HFFc6 (cell line): ENCODE measurements at regions not wholly inside any gene's neighbourhood (a gene's known extent, or its start where the extent isn't known, plus 50 kb on each side); places are given as distances from the start of the nearest gene placed in this dataset.

Experiments used
- DNase-seq: peaks from one replicate; pipeline ENCODE4 v3.0.0-alpha.2; 2018
- H3K27ac Mint-ChIP-seq: 2 replicates; pipeline ENCODE4 v1.8.0; 2020; ENCODE audit warnings: mild to moderate bottlenecking, mixed read lengths
- H3K27me3 Mint-ChIP-seq: 2 replicates; pipeline ENCODE4 v1.8.0; 2021; ENCODE audit warnings: mild to moderate bottlenecking, moderate library complexity, mixed read lengths; ENCODE audit not compliant: insufficient read depth
- H3K36me3 Mint-ChIP-seq: 2 replicates; pipeline ENCODE4 v1.8.0; 2021; ENCODE audit warnings: low read depth, mixed read lengths
- H3K4me1 Mint-ChIP-seq: 2 replicates; pipeline ENCODE4 v1.8.0; 2020; ENCODE audit warnings: low read depth, mixed read lengths
- H3K4me3 Mint-ChIP-seq: 2 replicates; pipeline ENCODE4 v1.8.0; 2020; ENCODE audit warnings: mild to moderate bottlenecking, moderate library complexity, mixed read lengths
- H3K9me3 Mint-ChIP-seq: 2 replicates; pipeline ENCODE4 v1.8.0; 2020; ENCODE audit warnings: mild to moderate bottlenecking, mixed read lengths
- TF ChIP-seq, protein P1 (sequence below): fragments of 200-600 bp; sonication (generic); IDR thresholded peaks from 2 replicates; pipeline ENCODE4 v1.5.0; 2021; ENCODE audit warnings: antibody characterized with exemption, mild to moderate bottlenecking

DNA sequence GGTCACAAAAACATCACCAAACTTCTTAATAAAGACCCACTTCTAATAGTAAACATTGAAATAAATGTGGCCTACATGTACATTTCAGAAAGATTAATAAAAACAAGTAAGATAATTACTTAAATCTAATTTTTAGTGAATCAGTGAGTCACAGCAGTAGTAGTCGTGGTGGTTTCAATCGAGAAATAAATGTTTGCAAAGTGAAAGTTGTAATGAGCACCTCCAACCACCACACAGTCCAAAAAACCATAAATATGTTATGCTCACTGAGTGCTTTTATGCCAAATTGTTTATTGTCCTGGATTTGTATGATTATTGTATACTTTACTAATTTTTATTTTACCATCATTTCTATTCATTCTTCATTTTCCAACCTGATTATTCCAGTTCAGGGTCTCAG lies 61.8 kb upstream of the SPOPL start:
- peaks cover 17% of the 10 kb centered on the region for H3K4me1 Mint-ChIP-seq
- H3K27ac Mint-ChIP-seq: no peak overlapping the region
- no peaks in the 10 kb centered on the region for H3K9me3 Mint-ChIP-seq
- H3K27me3 Mint-ChIP-seq: no peaks in the 10 kb centered on the region
- no peak overlapping the region for H3K4me3 Mint-ChIP-seq
- TF ChIP-seq, protein P1, sequence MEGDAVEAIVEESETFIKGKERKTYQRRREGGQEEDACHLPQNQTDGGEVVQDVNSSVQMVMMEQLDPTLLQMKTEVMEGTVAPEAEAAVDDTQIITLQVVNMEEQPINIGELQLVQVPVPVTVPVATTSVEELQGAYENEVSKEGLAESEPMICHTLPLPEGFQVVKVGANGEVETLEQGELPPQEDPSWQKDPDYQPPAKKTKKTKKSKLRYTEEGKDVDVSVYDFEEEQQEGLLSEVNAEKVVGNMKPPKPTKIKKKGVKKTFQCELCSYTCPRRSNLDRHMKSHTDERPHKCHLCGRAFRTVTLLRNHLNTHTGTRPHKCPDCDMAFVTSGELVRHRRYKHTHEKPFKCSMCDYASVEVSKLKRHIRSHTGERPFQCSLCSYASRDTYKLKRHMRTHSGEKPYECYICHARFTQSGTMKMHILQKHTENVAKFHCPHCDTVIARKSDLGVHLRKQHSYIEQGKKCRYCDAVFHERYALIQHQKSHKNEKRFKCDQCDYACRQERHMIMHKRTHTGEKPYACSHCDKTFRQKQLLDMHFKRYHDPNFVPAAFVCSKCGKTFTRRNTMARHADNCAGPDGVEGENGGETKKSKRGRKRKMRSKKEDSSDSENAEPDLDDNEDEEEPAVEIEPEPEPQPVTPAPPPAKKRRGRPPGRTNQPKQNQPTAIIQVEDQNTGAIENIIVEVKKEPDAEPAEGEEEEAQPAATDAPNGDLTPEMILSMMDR: no peak
- no peak for DNase-seq
- no peaks in the 10 kb centered on the region for H3K36me3 Mint-ChIP-seq

DNA sequence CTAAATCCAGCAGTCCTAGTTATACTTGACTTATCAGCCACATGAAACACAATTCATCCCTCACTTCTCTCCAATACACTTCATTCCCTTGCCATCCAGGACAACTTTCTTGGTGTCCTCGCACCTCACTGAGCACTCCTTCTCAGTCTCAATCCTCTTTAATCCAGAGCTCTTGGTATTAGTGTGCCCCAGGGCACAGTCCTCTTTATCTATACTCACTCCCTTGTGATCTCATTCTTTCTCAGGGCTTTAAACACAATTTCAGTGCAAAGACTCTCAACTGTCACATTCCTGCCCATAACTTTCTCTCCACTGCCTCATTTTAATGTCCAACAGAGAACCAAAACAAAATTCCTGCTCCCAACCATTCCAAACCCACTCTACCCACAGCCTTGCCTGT lies 60.8 kb upstream of the SPOPL start:
- DNase-seq: no peak
- Mint-ChIP-seq H3K36me3 (no peaks in the 10 kb centered on the region), H3K4me1 (peaks cover 17% of the 10 kb centered on the region), H3K27me3 (peaks cover 1% of the 10 kb centered on the region; the same call in 1 of the 2 replicates), H3K4me3 (no peak overlapping the region), H3K27ac (no peak overlapping the region; the same call in 1 of the 2 replicates), H3K9me3 (no peaks in the 10 kb centered on the region)
- TF ChIP-seq, protein P1: no peak

- no peak overlapping the region for H3K27ac Mint-ChIP-seq
- TF ChIP-seq, protein P1: no peak
- peaks cover 1% of the 10 kb centered on the region; the same call in 1 of the 2 replicates for H3K27me3 Mint-ChIP-seq
- H3K9me3 Mint-ChIP-seq: no peaks in the 10 kb centered on the region
- peaks cover 17% of the 10 kb centered on the region for H3K4me1 Mint-ChIP-seq
- H3K36me3 Mint-ChIP-seq: no peaks in the 10 kb centered on the region
- DNase-seq: no peak
- H3K4me3 Mint-ChIP-seq: no peak overlapping the region
These were observed 59.7 kb upstream of the SPOPL start for GRCh38 chr2:138441916-138442315.

- no peak overlapping the region for H3K4me3 Mint-ChIP-seq
- TF ChIP-seq, protein P1: no peak
- peaks cover 17% of the 10 kb centered on the region for H3K4me1 Mint-ChIP-seq
- H3K27ac Mint-ChIP-seq: no peak overlapping the region
- DNase-seq: no peak
- H3K9me3 Mint-ChIP-seq: no peaks in the 10 kb centered on the region
- no peaks in the 10 kb centered on the region for H3K36me3 Mint-ChIP-seq
- H3K27me3 Mint-ChIP-seq: peaks cover 1% of the 10 kb centered on the region; the same call in 1 of the 2 replicates
These were observed 57.2 kb upstream of the SPOPL start for GRCh38 chr2:138444411-138444810.

GRCh38 chr2:138445227-138445626 lies 56.3 kb upstream of the SPOPL start:
- Mint-ChIP-seq H3K9me3 (no peaks in the 10 kb centered on the region), H3K36me3 (no peaks in the 10 kb centered on the region), H3K27me3 (peaks cover 1% of the 10 kb centered on the region; the same call in 1 of the 2 replicates), H3K27ac (no peak overlapping the region), H3K4me1 (peaks cover 17% of the 10 kb centered on the region), H3K4me3 (no peak overlapping the region)
- DNase-seq: no peak
- TF ChIP-seq, protein P1: no peak

DNA sequence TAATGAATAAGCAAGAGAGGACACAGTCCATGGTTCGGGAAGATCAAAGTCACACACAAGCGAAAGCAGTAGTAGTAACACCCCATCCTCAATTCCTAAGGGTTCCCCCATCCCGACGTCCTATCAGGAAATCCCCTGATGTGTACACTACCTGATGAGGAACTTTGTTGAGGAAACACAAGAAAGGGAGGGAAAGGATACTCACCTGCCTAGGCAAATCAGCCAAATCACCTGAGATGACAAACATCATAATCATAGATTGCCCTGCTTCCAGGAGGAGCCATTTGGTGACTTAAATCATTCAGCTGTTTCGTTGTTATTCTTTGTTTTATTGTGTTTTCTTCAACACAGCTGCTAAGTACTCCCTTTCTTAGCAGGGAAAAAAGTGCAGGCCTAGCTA lies 55.5 kb upstream of the SPOPL start:
- TF ChIP-seq, protein P1: no peak
- Mint-ChIP-seq H3K4me3 (no peak overlapping the region), H3K27me3 (peaks cover 1% of the 10 kb centered on the region; the same call in 1 of the 2 replicates), H3K9me3 (no peaks in the 10 kb centered on the region), H3K27ac (no peak overlapping the region), H3K4me1 (peaks cover 13% of the 10 kb centered on the region), H3K36me3 (no peaks in the 10 kb centered on the region)
- DNase-seq: no peak
